Brain microvascular endothelial cell (primary cell): ENCODE measurements at regions not wholly inside any gene's neighbourhood (a gene's known extent, or its start where the extent isn't known, plus 50 kb on each side); places are given as distances from the start of the nearest gene placed in this dataset.

Source experiments
- DNase-seq: peaks from one replicate; pipeline ENCODE4 v3.0.0-alpha.2; 2020
- H3K27ac ChIP-seq: fragments of 250-450 bp; sonication (Bioruptor Pico); 2 replicates; pipeline ENCODE4 v1.5.1; 2020; ENCODE audit warnings: mild to moderate bottlenecking, moderate library complexity
- H3K27me3 ChIP-seq: fragments of 250-450 bp; sonication (Bioruptor Pico); replicated peaks from 2 replicates; pipeline ENCODE4 v1.5.1; 2020; ENCODE audit warnings: mild to moderate bottlenecking
- H3K36me3 ChIP-seq: fragments of 250-450 bp; sonication (Bioruptor Pico); replicated peaks from 2 replicates; pipeline ENCODE4 v1.5.1; 2020; ENCODE audit warnings: mild to moderate bottlenecking
- H3K4me3 ChIP-seq: 2 replicates; pipeline ENCODE4 v1.5.1; 2011; ENCODE audit warnings: low read depth, mild to moderate bottlenecking, control low read depth, low read length, moderate library complexity
- CTCF ChIP-seq: IDR thresholded peaks from 2 replicates; pipeline ENCODE4 v1.5.1; 2011; ENCODE audit warnings: low read depth, mild to moderate bottlenecking, moderate library complexity, low read length, control low read depth, inconsistent platforms; ENCODE audit errors: missing control alignments
- in situ Hi-C: cut with HindIII; loops from 2 replicates; pipeline ENCODE4 v1.10.0; 2017; ENCODE audit warnings: low sequenced_read_pairs, low pct_ligation_motif_present

DNA sequence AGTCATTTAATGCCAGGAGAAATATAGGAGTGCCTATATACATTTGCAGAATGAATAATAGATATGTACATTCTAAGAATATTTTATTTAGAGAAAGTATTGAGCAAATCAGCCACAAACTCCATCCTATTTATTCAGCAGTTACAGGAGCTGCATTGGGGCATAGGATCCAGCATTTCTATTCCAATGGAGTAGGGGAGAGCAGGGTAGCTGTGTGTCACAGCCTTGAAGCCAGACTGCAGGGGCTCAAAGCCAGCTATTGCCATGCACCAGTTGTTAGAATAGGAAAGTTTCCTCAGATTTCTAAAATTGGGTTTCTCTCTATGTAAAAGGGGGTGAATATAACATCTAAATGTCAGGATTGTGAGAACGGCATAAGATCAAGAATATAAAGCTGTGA is 116.8 kb upstream of the MYO3A start:
- H3K27ac ChIP-seq = no peak overlapping the region
- no peaks in the 10 kb centered on the region for H3K27me3 ChIP-seq
- no peaks in the 10 kb centered on the region for H3K36me3 ChIP-seq
- in situ Hi-C loops = no loop called here
- no peak overlapping the region for H3K4me3 ChIP-seq
- DNase-seq = no peak
- no peak for TF ChIP-seq CTCF

GRCh38 chr10:25818751-25819150 is 115.3 kb upstream of the MYO3A start:
- Histone ChIP-seq H3K27ac (no peak overlapping the region), H3K4me3 (no peak overlapping the region), H3K36me3 (no peaks in the 10 kb centered on the region), H3K27me3 (no peaks in the 10 kb centered on the region)
- DNase-seq = no peak
- no peak for TF ChIP-seq CTCF
- in situ Hi-C loops = no loop called here

- no peak overlapping the region for H3K4me3 ChIP-seq
- no peak overlapping the region for H3K27ac ChIP-seq
- no peak for DNase-seq
- TF ChIP-seq CTCF = no peak
- H3K27me3 ChIP-seq = no peaks in the 10 kb centered on the region
- H3K36me3 ChIP-seq = no peaks in the 10 kb centered on the region
- in situ Hi-C loops = no loop called here
Measured at GRCh38 chr10:25820472-25820871, 113.6 kb upstream of the MYO3A start.

GRCh38 chr10:25820874-25821273 is 113.2 kb upstream of the MYO3A start:
- no peak for TF ChIP-seq CTCF
- H3K27ac ChIP-seq = no peak overlapping the region
- H3K36me3 ChIP-seq = no peaks in the 10 kb centered on the region
- H3K4me3 ChIP-seq = no peak overlapping the region
- DNase-seq = no peak
- no peaks in the 10 kb centered on the region for H3K27me3 ChIP-seq
- in situ Hi-C loops = no loop called here

- no peak for DNase-seq
- no peak for TF ChIP-seq CTCF
Measured at GRCh38 chr10:25824050-25824449, 110.0 kb upstream of the MYO3A start.

DNA sequence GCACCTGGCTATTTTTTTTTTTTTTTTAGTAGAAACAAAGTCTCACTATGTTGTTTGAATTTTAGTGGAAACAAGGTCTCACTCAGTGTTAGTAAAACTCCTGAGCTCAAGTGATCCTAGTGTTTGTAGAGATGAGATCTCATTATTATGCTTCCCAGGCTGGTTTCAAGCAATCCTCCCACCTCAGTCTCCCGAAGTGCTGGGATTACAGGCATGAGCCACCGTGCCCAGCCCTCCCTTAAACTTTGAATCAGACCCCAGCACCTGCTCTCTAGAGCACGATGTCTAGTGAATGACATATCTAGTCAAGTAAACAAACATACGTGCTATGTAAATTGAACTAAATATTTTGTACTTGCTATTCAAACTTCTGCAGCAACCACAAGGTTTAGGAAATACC is 105.6 kb upstream of the MYO3A start:
- Histone ChIP-seq H3K27ac (no peak overlapping the region), H3K27me3 (no peaks in the 10 kb centered on the region), H3K4me3 (no peak overlapping the region), H3K36me3 (no peaks in the 10 kb centered on the region)
- no peak for DNase-seq
- in situ Hi-C loops = no loop called here
- no peak for TF ChIP-seq CTCF

More at GRCh38 chr10:25824050-25824449, 110.0 kb upstream of the MYO3A start:
- in situ Hi-C loops = no loop called here
- Histone ChIP-seq H3K4me3 (no peak overlapping the region), H3K36me3 (no peaks in the 10 kb centered on the region), H3K27me3 (no peaks in the 10 kb centered on the region), H3K27ac (no peak overlapping the region)
